ENCODE measurements at regions not wholly inside any gene's neighbourhood (a gene's known extent, or its start where the extent isn't known, plus 50 kb on each side); places are given as distances from the start of the nearest gene placed in this dataset.
"Not testable (repeated sequence)": the region's sequence is repeated elsewhere in the genome, so short reads cannot be mapped to it uniquely, and the experiment has no call there.

GRCh38 chr6:137975188-137975940, 108.3 kb downstream of the TNFAIP3 start:
- peak; percentile 40; the same call in 1 of the 2 replicates for TF ChIP-seq CTCF (conservative IDR thresholded peaks at IDR 0.05; ENCODE audit: low read depth)
- POLR2A ChIA-PET (ENCODE audit: low non-redundant PET) = no interaction called here
- peak; percentile 20 for DNase-seq (ENCODE audit: low spot score)
- no peak overlapping the region for H3K27ac ChIP-seq
- CTCF ChIA-PET = interaction anchor here (0.6 to 1.4 kb wide), 7 partner anchors 21 to 698 kb away, joined by 3 to 9 read pairs (median 5); no protein-coding TSS in a partner anchor

GRCh38 chr6:137976430-137976829, 109.4 kb downstream of the TNFAIP3 start:
- DNase-seq (ENCODE audit: low spot score) = no peak
- no peak overlapping the region for H3K27ac ChIP-seq
- ChIA-PET CTCF (interaction anchor here (0.6 to 1.4 kb wide), 2 partner anchors 178 to 268 kb away, joined by 3 to 8 read pairs; no protein-coding TSS in a partner anchor), POLR2A (ENCODE audit: low non-redundant PET) (no interaction called here)
- no peak for TF ChIP-seq CTCF (conservative IDR thresholded peaks at IDR 0.05; ENCODE audit: low read depth)

GRCh38 chr6:137977206-137977605, 110.1 kb downstream of the TNFAIP3 start:
- no peak for DNase-seq (ENCODE audit: low spot score)
- ChIA-PET POLR2A (ENCODE audit: low non-redundant PET) (no interaction called here), CTCF (no interaction called here)
- TF ChIP-seq CTCF (conservative IDR thresholded peaks at IDR 0.05; ENCODE audit: low read depth) = no peak
- no peak overlapping the region for H3K27ac ChIP-seq

GRCh38 chr6:137977814-137978213, 110.8 kb downstream of the TNFAIP3 start:
- TF ChIP-seq CTCF (conservative IDR thresholded peaks at IDR 0.05; ENCODE audit: low read depth) = no peak
- H3K27ac ChIP-seq = no peak overlapping the region
- CTCF ChIA-PET = interaction anchor here (1.0 kb wide), 1 partner anchor 269 kb away, joined by 3 read pairs; no protein-coding TSS in a partner anchor
- no peak for DNase-seq (ENCODE audit: low spot score)
- POLR2A ChIA-PET (ENCODE audit: low non-redundant PET) = no interaction called here

- ChIA-PET POLR2A (ENCODE audit: low non-redundant PET) (no interaction called here), CTCF (interaction anchor here (0.6 to 1.0 kb wide), 2 partner anchors 16 to 269 kb away, joined by 3 to 8 read pairs; no protein-coding TSS in a partner anchor)
- TF ChIP-seq CTCF (conservative IDR thresholded peaks at IDR 0.05; ENCODE audit: low read depth) = no peak
- peak overlapping the region; percentile 64 for H3K27ac ChIP-seq
- DNase-seq (ENCODE audit: low spot score) = peak; percentile 73
Measured at GRCh38 chr6:137978252-137978896, 111.3 kb downstream of the TNFAIP3 start.

GRCh38 chr6:137979263-137979662, 112.2 kb downstream of the TNFAIP3 start:
- CTCF ChIA-PET; POLR2A ChIA-PET (ENCODE audit: low non-redundant PET); DNase-seq (ENCODE audit: low spot score): not testable (repeated sequence)
- peak overlapping the region; percentile 64 for H3K27ac ChIP-seq

- ChIA-PET CTCF (interaction anchor here (0.8 kb wide), 1 partner anchor 276 kb away, joined by 4 read pairs; no protein-coding TSS in a partner anchor), POLR2A (ENCODE audit: low non-redundant PET) (no interaction called here)
- no peak for TF ChIP-seq CTCF (conservative IDR thresholded peaks at IDR 0.05; ENCODE audit: low read depth)
- no peak for DNase-seq (ENCODE audit: low spot score)
- no peak overlapping the region for H3K27ac ChIP-seq
Measured at GRCh38 chr6:137980777-137981176, 113.7 kb downstream of the TNFAIP3 start.

All from RWPE1 (cell line).